ENCODE measurements at regions not wholly inside any gene's neighbourhood (a gene's known extent, or its start where the extent isn't known, plus 50 kb on each side); places are given as distances from the start of the nearest gene placed in this dataset.

DNA sequence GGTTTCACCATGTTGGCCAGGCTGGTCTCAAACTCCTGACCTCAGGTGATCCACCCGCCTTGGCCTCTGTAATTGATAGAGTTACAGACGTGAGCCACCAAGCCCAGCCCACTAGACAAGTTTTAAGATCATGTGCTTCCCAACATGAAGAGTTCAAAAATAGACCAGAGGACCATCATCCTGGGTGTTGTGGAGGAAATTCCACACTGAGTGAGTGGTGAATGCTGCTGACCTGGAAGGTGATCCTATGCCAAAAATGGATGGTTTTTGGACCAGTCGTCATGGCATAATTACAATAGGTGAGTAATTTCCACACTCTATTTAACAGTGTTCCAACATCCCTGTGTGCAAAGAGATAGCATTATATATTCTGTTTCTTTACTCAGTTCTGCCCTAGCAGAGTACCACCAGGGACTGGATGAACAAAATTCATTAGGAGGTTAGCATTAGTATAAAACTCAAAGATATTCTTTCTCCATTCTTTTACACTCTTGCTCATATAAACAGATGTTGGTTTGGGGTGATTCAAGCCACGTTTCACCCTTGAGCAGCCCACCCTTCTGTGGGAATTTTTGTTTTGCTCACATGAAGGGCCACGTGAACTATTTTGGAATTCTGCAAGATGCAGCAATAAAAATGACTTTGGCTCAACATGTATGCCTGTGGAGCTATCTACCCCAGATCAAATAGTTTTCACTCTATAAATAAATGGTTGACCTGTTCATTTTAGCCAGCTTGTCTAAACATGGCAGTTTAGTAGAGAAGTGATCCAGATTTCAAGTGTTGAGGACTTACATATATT is 206.2 kb upstream of the TCF21 start:
- in situ Hi-C loops (cut with HindIII; ENCODE audit: low pct_ligation_motif_present, low pct_unique_long_range_greater_than_20kb, low sequenced_read_pairs), result no loop called here
- no peak for DNase-seq

DNA sequence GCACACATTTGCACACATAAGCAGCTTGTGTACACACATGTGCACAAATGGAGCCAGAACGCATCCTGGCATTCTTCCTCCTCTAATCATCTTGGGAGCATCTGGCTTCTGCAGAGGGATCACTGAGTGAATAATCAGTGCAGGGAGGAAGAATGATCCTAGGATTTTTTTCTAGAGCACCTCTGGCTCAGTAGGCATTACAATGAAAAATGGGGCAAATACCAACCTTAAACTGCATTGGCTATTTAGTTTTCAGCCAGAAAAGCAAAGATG is 205.7 kb upstream of the TCF21 start:
- in situ Hi-C loops (cut with HindIII; ENCODE audit: low pct_ligation_motif_present, low pct_unique_long_range_greater_than_20kb, low sequenced_read_pairs), result no loop called here
- no peak for DNase-seq

DNA sequence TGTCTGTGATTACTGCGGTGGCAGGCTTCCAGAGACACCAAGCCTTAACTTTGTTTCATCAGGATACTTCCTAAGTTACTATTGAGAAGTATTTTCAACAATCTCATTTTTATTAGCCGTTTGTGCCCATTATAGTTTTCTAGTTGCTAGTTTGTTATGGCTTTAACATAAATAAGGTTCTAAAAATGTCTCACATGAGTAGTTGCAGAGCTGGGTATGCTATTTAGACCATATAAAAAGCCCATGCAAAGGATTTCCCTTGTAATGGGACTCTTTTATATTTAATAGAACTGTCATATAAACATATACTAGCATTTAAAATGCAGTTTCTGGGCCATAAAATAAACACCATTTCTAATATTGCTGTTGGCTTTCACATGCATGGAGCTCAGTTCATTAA is 205.3 kb upstream of the TCF21 start:
- DNase-seq, result no peak
- in situ Hi-C loops (cut with HindIII; ENCODE audit: low pct_ligation_motif_present, low pct_unique_long_range_greater_than_20kb, low sequenced_read_pairs), result no loop called here

DNA sequence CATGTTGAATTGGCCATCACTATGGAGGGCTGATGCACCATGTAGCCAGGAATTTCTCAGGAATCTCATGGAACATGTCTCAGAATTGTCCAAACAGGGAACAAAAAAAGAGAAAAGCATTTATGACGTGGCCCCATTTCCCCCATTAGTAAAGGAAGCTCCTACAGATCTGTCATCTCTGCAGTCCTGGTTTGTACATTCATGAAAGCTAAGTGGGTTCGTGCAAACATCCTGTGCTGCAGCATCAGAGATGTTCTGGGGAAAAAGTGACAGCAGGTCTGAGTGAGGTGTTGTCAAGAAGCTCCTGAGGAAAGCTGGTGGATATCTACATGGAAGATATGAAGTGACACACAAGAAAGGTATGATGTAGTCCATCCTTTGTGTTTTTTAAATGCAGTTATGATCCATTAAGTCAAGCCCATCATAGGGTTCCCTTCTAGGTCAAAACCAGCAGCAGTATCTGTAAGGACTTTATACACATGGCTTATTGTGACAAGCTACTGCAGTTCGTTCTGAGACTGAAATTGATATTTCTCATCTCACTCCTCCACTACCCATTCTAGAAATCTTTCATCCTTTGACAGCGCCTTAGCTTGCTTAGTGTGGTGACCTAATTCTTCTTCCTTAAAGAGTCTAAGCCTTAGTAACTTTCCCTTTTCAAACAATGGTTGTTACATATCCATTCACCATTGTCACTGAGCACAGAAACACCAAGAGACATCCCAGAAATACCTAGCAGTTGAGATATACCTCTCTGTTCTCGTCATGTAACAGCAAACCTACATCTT is 200.0 kb upstream of the TCF21 start:
- in situ Hi-C loops (cut with HindIII; ENCODE audit: low pct_ligation_motif_present, low pct_unique_long_range_greater_than_20kb, low sequenced_read_pairs), result no loop called here
- DNase-seq, result no peak

DNA sequence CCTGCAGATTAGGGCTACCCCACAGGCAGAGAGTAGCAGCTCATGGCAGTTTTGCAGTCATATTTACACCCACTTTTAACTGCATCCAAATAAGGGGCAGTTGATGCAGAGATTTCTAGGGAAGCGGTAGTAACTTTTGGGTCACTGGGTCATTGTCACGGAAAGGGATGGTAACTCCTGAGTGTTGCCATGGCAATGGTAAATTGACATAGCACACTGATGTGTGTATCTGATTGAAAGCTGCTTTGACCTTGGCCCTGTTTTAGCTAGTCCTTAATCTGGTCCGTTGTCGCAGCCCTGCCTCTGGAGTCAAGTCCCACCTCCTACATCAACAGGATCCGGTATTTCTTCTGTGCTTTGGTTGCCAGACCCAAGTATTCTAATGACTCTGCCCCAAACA is 199.1 kb upstream of the TCF21 start:
- DNase-seq, result no peak
- in situ Hi-C loops (cut with HindIII; ENCODE audit: low pct_ligation_motif_present, low pct_unique_long_range_greater_than_20kb, low sequenced_read_pairs), result no loop called here

DNA sequence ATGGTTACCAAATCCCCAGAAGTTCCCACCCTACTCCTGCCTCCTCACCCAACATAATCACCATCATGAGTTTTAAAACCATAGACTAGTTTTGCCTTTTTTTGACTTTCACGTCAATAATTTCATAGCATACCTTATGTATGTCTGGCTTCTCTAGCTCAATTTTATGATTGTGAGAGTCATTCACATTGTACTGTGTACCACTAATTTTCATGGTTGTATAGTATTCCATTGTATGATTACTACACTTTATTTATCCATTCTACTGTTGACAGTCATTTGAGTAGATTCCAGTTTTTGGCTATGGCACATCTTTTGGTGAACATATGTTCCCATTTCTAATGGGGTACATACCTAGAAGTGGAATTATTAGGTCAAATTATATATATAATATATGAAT is 195.3 kb upstream of the TCF21 start:
- no peak for DNase-seq
- in situ Hi-C loops (cut with HindIII; ENCODE audit: low pct_ligation_motif_present, low pct_unique_long_range_greater_than_20kb, low sequenced_read_pairs), result no loop called here

DNA sequence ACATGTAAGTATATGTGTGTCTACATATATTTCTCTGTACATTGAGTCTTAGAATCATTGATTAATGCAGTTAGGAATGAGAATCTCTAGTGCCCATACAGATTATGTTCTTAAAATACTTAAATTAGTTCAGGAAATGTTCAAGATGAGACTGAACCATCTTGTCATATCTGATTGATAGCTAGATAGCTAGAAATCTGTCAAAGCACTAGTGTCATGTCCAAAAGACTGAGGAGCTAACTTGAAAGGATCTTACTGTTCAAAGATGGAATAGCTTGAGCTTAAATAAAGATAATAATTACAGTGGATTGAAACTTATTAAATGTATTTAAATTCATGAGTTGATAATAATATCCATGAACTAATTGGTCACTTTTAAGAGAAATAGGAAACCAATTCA is 191.7 kb upstream of the TCF21 start:
- DNase-seq, result no peak
- in situ Hi-C loops (cut with HindIII; ENCODE audit: low pct_ligation_motif_present, low pct_unique_long_range_greater_than_20kb, low sequenced_read_pairs), result no loop called here

DNA sequence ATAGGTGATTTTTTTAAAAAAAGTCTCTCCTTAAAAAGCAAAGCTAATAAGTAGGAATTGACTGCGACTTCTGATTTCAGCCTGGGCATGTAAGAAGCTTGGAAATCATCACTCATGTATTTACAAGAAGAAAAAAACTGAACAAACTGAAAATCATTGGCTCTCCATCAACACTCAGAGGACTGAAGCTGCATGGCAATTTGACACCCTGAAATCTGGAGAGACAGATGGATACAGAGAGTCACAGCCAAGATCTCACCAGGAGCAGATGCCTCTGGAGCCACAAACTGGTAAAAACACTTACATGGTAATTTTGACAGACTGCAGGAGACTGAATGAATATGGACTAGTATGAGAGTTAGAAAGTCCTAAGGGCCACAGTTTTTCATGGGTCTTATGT is 191.2 kb upstream of the TCF21 start:
- DNase-seq, result no peak
- in situ Hi-C loops (cut with HindIII; ENCODE audit: low pct_ligation_motif_present, low pct_unique_long_range_greater_than_20kb, low sequenced_read_pairs), result no loop called here

DNA sequence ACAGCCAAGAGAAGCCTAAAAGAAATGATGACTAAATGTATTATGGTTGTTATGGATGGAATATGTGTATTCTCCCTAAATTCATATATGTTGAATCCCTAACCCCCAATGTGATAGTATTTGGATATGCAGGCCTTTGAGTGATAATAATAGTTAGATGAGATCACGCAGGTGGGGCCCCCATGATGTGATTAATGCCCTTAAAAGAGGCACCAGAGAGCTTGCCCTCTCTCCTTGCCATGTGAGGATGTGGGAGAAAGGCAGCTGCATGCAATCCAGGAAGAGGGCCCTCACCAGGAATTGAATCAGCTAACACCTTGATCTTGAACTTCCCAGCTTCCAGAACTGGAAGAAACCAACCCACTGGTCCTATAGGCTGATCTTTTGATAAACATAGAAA is 190.6 kb upstream of the TCF21 start:
- no peak for DNase-seq
- in situ Hi-C loops (cut with HindIII; ENCODE audit: low pct_ligation_motif_present, low pct_unique_long_range_greater_than_20kb, low sequenced_read_pairs), result no loop called here

DNA sequence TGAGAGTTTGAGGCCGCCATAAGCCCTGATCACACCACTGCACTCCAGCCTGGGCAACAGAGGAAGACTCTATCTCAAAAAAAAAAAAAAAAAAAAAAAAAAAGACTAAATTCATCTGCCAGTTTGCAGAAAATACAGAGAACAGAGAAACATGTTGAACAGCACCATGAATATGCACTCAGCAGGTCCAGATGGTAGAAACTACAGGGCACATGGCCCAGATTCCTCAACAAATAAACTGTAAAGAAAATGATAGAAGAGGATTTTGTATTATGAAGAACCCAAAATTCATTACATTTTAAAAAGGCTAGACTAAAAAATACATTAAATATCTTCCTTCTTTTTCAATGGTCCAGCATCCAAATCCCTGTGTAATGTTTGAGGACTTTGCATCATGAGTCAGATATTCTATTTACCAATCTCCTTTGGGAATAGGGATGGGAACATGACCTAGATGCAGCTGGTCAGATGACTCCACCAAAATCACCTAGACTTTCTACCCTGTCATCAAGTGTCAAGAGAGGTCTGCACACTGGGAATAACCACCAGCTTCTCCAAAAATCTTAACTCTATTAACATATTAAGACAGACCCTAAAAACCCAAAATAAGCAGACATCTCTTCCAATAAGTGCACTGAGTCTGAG is 189.1 kb upstream of the TCF21 start:
- DNase-seq, result no peak
- in situ Hi-C loops (cut with HindIII; ENCODE audit: low pct_ligation_motif_present, low pct_unique_long_range_greater_than_20kb, low sequenced_read_pairs), result no loop called here

DNA sequence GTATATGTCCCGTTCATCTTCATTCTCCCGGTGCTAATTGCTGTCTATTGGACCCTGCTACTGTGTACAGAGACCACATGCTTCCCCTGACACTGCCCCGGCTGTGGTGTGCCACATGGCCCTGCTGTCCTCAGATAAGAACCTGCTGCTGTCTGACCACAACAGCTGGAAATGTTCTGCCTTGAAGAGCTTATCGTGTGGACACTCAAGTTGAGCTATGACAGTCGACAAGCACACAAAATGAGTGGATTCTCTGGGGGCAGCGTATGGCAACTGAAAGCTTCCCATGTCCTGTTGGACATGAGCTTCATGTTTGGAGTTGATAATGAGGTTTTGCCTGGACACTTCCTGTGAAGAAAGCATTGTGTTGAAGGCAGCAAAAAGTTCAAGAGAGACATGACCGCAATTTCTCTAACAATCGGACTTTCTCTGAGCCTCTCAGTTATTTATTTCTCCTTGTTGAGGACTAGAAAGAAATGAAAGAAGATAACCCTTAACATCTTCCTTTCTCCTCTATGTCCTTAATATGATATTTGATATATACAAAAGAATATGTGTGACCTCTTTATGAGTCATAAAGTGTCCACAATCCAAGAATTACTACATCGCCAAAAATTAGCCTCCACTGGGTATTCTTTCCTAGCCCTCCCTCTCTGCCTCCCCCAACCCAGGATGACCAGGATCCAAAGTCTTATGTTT is 187.1 kb upstream of the TCF21 start:
- in situ Hi-C loops (cut with HindIII; ENCODE audit: low pct_ligation_motif_present, low pct_unique_long_range_greater_than_20kb, low sequenced_read_pairs), result no loop called here
- DNase-seq, result no peak

DNA sequence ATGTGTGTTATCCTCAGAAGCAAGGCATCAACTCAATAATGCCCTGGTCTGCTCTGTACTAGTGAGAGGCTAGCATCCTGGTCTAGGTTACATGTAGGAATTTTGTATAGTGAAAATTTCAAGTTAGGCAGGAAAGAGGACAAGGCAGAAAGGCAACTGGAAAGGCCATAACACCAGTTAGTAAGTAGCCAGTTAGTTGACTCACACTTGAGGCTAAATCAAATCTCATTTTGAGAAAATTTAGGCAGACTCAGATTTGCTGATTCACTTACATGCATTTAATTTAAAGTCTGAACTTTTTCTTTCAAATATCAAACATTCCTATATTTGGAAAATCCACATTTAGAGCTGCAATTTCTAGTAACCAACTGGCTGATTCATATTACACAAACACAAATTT is 184.5 kb upstream of the TCF21 start:
- no peak for DNase-seq
- in situ Hi-C loops (cut with HindIII; ENCODE audit: low pct_ligation_motif_present, low pct_unique_long_range_greater_than_20kb, low sequenced_read_pairs), result no loop called here

DNA sequence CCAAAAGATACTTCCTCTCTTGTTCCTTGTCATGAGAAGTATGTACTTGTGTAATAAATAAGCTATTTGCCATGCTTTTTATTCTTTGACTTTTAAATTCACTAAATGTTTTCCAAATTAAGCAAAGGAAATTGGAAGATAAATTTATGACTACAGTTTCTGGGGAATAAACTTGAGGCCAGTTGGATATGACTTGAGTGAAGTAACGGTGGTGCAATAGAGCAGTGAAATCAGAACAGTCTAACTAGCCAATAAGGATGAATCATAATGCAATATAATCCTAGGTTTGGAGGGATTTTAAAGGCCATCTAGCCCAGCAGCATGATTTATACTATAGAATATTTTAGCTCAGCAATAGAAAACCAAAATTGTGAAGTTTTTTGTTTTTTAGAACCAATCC is 183.8 kb upstream of the TCF21 start:
- DNase-seq, result no peak
- in situ Hi-C loops (cut with HindIII; ENCODE audit: low pct_ligation_motif_present, low pct_unique_long_range_greater_than_20kb, low sequenced_read_pairs), result no loop called here

DNA sequence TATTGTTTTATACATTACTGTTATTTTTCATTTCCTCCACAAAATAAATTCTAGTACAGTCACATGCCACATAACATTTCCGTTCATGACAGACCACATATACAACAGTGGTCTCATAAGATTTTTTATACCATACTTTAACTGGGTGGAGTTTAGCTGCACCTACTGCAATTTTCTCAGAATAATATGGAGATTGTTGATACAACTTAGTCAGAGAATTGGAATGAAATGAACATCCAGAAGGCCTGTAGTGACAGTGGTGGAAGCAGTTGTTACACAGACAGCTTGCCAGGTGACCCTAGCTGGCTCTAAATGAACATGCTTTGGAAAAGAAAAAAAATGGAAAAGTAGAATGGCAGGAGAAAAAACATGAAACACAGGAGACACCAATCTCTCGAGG is 183.2 kb upstream of the TCF21 start:
- DNase-seq, result no peak

DNA sequence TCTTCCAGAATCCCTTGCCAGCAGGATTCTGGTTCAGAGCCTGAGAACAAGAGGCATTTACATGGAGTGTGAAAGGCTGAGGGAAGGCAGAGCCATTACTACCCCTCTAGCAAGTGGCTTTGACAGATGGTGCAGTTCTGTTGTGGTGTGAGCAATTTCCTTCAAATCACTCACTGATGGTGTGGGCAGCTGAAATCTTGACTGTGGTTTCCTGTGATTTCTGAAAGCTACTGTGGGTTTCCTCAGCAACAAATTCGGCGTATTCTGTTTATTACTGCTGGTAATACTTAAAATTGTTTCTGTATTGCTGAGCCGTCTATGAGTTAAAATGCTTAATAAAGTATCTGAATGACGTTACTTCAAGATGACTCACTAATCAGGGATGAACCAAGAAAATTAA is 181.5 kb upstream of the TCF21 start:
- no peak for DNase-seq
- in situ Hi-C loops (cut with HindIII; ENCODE audit: low pct_ligation_motif_present, low pct_unique_long_range_greater_than_20kb, low sequenced_read_pairs), result no loop called here

More for the DNA sequence above, 183.2 kb upstream of the TCF21 start:
- in situ Hi-C loops (cut with HindIII; ENCODE audit: low pct_ligation_motif_present, low pct_unique_long_range_greater_than_20kb, low sequenced_read_pairs), result no loop called here

DNA sequence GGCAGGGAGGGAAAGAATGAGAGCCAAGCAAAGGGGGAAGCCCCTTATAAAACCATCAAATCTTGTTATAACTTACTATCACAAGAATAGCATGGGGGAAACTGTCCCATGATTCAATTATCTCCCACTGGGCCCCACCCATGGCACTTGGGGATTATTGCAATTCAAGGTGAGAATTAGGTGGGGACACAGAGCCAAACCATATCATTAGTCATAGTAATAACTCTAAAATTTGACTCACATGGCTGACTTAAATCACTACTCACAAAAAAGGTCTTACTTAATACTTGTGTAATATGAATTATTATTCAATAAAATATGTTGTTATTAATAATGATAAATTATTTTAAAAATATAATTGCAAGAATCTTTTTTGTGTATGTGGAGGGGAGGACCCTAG is 178.1 kb upstream of the TCF21 start:
- in situ Hi-C loops (cut with HindIII; ENCODE audit: low pct_ligation_motif_present, low pct_unique_long_range_greater_than_20kb, low sequenced_read_pairs), result no loop called here

DNA sequence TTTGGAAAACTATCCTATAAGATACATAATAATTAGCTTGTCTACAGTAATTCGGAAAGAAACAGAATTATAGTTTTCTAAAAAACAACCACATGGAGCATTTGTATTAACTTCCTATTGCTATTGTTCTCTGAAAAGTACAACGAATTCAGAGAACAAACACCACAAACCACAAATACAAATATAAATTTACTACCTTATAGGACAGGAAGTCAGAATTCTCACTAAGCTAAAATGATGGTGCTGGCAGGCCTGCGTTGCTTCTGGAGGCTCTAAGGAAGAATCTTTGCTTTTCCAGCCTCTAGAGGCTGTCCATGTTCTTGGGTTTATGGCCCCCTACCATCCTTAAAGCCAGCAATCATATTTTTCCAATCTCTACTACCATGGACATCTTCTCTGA is 173.6 kb upstream of the TCF21 start:
- no peak for DNase-seq
- in situ Hi-C loops (cut with HindIII; ENCODE audit: low pct_ligation_motif_present, low pct_unique_long_range_greater_than_20kb, low sequenced_read_pairs), result no loop called here

More for the DNA sequence above, 178.1 kb upstream of the TCF21 start:
- no peak for DNase-seq

DNA sequence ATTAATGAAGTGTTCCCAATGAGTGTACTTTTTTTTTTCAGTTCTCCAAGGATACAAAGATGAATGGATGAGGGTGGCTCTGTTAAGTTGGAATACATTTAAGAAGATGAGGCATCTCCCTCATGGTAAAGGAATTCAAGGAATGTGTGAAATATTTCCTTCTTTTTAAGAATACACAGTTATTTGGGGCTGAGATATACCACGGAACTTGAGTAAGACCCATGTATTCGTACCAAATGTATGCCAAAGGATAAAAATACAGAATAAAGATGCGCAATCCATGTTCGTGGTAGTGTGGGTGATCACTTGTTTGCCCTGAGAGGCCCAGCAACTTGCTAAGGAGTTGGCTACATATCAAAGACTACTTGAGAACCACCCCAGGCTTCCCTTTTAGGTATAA is 164.2 kb upstream of the TCF21 start:
- in situ Hi-C loops (cut with HindIII; ENCODE audit: low pct_ligation_motif_present, low pct_unique_long_range_greater_than_20kb, low sequenced_read_pairs), result no loop called here
- DNase-seq, result peak; percentile 16

DNA sequence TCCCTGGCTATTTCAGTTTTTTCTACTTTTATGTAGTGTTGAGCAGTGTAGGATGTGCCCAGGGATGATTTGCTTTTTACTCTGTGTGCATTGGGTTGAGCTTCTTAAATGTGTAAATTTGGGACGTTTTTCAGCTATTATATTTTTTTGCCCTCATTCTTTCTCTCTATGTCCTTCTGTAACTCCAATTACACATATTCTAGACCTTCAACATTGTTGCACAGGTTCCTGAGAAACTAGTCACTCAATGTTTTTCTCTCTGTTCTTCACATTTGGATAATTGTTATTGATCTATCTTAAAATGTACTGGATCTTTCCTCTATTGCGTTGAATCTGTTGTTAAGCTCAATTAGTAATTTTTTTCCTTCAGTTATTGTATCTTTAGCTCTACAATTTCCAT is 162.7 kb upstream of the TCF21 start:
- DNase-seq, result no peak
- in situ Hi-C loops (cut with HindIII; ENCODE audit: low pct_ligation_motif_present, low pct_unique_long_range_greater_than_20kb, low sequenced_read_pairs), result no loop called here
